ENCODE measurements at regions not wholly inside any gene's neighbourhood (a gene's known extent, or its start where the extent isn't known, plus 50 kb on each side); places are given as distances from the start of the nearest gene placed in this dataset.

DNA sequence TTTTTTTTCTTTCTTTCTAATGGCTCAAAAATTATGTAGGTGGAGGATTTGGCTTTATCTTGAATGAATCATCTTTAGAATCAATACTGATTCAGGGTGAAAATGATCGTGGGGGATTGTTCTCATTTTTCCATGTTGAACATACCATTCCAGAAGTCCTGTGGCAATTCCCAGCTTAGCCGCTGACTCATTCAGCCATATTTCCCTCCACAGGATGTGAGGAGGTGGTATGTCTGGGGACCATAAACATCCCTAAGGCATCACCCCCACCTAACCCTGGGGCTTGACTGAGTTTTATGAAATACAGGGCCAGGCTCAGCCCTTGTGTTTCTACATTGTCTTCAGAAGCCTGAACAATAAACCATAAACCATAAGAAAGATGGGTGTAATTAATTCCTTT, 92.7 kb upstream of the FN1 start:
- DNase-seq: no peak

- no peak for DNase-seq
Measured at GRCh38 chr2:215527736-215528135, 91.9 kb upstream of the FN1 start.

DNA sequence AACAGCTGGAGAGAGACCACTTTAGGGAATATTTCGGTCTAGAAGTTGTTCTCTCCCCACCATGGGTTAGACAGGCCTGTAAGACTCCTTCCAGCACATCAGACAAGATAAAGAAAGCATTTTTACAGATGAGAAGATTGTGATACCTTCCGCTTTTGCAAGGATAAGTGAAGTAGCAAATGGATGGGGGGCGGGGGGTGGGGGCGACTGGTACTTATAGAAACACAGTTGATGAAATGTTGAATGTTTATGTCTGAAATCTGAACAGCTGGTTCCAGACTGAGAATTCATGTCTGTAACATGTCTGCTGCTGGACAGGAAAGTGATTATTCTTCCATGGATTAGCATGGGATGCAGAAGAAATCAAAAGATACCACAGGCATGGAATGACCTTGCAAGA, 90.5 kb upstream of the FN1 start:
- no peak for DNase-seq

GRCh38 chr2:215522237-215522636, 86.4 kb upstream of the FN1 start:
- DNase-seq: no peak

- peak; percentile 2 to 48 for DNase-seq
Measured at GRCh38 chr2:215521031-215521430, 85.2 kb upstream of the FN1 start.

GRCh38 chr2:215517391-215517790, 81.5 kb upstream of the FN1 start:
- DNase-seq: no peak

- no peak for DNase-seq
Measured at GRCh38 chr2:215514516-215514915, 78.6 kb upstream of the FN1 start.

DNA sequence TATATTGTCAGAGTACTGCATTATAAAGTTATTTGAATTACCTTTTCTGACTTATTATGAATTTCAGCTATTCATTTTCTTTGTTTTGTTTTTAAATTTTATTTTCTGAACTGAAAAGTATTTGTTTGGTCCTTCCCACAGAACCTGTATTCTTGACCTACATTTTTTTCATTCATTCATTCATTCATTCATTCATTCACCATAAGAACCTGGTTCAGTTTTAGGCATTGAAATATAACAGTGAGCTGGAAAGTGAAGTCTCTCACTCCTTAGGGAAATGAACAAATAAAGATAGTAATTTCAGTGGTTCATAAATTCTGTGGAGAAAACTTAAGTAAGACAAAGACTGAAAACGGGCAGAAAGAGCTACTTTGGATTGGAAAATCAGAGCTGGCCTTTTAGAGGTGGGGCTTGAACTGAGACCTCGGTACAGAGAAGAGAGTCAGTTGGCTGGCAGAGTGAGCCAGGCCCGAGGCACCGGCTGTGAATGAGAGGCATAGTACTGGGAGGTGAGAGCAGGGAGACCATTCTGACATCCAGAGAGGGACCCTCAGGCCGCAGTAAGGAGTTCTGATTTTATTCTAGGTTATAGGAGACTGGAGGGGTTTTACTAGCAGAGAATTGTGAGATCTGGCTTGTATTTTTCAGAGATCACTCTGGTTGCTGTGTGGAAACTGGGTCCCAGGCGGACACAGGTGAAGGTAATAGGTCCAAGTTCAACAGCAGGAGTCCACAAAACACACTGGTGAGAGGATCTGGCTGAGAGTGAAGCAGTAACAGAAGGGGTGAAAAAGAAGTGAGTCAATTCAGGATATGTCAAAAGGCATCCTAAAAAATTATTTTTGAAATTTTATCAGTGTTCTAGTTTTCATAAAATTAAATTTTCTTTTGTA, 75.8 kb upstream of the FN1 start:
- no peak for DNase-seq

- no peak for DNase-seq
Measured at GRCh38 chr2:215507836-215508235, 72.0 kb upstream of the FN1 start.

DNA sequence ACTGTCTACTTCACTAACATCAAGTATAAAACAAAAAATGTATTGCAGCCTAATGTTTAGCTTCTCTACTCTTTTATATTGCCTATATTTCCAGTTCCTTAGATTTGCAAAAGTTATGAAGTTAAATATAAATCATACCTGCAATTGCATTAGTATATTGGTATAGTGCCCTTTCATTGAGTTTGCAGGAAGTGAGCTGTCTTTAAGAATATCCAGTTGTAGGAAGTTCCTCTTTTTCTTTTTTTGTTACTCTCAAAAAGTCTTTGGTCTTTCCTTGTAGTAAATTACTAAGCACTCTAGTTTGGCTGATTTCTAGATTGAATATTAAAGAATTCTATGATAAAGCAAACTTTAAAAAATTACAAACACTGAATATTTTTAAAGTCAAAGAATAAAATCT, 71.3 kb upstream of the FN1 start:
- no peak for DNase-seq

DNA sequence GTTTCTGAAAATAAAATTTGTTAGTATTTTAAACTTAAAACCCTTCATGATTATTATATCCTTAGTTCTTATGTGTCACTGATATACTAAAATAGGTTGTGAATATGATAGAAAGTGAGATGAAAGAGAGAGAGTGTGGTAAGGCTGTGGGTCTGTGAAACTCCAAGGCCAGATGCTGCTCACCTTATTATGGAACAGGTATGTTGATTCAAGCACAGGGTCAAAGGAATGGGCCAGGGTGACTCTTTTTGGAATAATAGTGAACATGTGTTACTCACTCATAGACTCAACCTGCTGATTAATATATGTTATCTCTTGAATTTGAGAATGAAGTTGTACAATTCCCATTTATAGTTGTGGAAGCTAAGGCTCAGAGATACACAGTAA, 70.7 kb upstream of the FN1 start:
- no peak for DNase-seq

- DNase-seq: no peak
Measured at GRCh38 chr2:215505044-215505786, 69.3 kb upstream of the FN1 start.

DNA sequence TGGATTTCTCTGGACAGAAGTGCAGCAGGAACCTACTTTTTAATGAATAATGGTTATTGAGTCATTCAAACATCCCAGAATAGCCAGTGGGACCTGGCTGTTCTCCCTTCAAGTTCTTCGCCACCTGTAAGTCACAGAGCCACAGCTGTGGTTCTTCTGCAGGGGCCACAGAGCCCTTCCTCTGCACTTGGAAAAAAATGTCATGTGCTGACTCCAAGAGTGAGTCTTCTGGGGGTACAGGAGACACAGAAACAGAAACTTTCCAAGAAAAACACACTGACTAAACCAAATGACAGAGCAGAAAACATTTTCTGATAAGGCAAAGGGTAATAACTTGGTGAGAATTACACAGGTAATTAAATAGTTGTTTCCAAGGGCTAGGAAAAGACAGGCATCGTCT, 68.7 kb upstream of the FN1 start:
- DNase-seq: no peak

- no peak for DNase-seq
Measured at GRCh38 chr2:215503381-215503780, 67.5 kb upstream of the FN1 start.

GRCh38 chr2:215500466-215500865, 64.6 kb upstream of the FN1 start:
- DNase-seq: no peak

GRCh38 chr2:215499331-215499730, 63.5 kb upstream of the FN1 start:
- no peak for DNase-seq

DNA sequence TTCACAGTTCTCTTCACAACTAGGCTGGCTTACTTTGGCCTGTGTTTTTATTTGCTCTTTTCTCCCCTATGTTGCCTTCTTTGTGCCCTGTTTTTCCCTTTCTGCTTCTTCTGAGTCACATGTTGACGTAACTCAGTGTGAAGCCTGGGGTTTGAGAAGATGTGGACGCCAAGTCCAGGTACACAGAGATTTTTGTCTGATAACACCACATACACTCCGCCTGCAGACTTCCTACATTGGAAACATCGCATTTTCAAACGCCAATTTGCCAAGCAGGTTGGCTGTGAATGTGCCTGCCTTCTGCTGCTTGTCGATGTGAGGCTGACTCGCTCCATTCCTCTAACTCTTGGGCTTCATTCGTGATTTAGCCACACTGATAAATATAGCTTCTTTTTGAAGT, 62.6 kb upstream of the FN1 start:
- no peak for DNase-seq

GRCh38 chr2:215493376-215493775, 57.5 kb upstream of the FN1 start:
- no peak for DNase-seq

DNA sequence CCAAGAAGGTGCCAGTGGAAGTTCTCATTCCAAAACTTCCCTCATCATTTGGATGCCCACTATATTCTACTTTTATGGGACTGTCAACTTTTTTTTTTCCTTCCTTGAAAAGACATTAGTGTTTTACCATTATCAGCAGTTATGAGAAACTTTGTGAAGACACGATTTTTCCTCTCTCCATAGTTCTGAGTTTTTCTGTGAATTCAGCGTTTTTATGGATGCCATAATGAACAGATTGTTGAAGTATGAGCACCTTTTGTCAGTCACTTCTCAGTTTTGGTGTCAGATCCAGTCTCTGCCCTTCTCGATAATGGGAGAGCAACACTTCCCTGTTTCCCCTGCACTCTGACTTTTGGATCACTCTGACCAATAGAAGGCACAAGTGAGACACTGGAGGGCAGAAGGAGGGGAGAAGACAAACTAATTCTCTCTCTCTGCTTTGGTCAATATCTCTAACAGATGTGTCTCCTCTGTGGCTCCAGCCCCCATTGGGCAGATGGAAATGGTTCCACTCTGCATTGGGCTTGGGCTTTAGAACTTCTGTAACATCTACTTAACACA, 53.5 kb upstream of the FN1 start:
- DNase-seq: no peak

GRCh38 chr2:215487002-215487372, 51.1 kb upstream of the FN1 start:
- no peak for DNase-seq

- DNase-seq: no peak
Measured at GRCh38 chr2:215486291-215487001, 50.6 kb upstream of the FN1 start.

Data from NCI-H446 (cell line).